ENCODE measurements at regions not wholly inside any gene's neighbourhood (a gene's known extent, or its start where the extent isn't known, plus 50 kb on each side); places are given as distances from the start of the nearest gene placed in this dataset.

DNA sequence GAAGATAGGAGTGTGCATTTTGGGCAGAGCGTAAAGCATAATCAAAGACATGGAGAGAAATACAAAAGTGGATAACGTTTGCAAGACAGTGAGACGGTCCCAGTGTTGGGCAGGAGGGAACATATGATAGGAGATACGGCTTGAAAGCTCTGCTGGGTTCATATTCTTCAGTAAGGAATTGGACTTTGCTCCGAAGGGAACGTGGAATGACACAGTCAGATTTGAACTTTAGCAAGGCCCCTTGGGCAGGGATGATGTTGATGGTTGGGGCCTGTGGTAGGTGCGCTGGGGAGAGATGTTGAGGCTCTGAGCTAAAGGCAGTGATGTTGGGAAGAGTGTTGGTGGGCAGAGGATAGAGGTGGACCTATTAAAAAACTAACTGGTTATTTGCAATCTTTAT lies 143.5 kb upstream of the TBX3 start:
- H3K9me3 ChIP-seq (ENCODE audit: low read length) = no peaks in the 10 kb centered on the region
- H2AFZ ChIP-seq (ENCODE audit: low read length) = no peak overlapping the region
- no peak overlapping the region for H3K4me2 ChIP-seq (ENCODE audit: low read length)
- H3K9ac ChIP-seq (ENCODE audit: low read length) = no peak overlapping the region
- no peaks in the 10 kb centered on the region for H3K4me1 ChIP-seq (ENCODE audit: insufficient read depth, low read length)
- no peaks in the 10 kb centered on the region for H4K20me1 ChIP-seq (ENCODE audit: low read length)
- H3K27me3 ChIP-seq (ENCODE audit: low read length) = no peaks in the 10 kb centered on the region
- H3K9me2 ChIP-seq (replicated peaks; ENCODE audit: low read length) = no peaks in the 10 kb centered on the region
- H3K4me3 ChIP-seq (ENCODE audit: low read length) = no peak overlapping the region
- H3K79me2 ChIP-seq (ENCODE audit: low read length) = no peaks in the 10 kb centered on the region
- ChIA-PET CTCF (no interaction called here), POLR2A (ENCODE audit: unreplicated experiment) (no interaction called here)
- no peaks in the 10 kb centered on the region for H3F3A ChIP-seq (ENCODE audit: low read length, unreplicated experiment)
- H3K36me3 ChIP-seq (ENCODE audit: low read depth, low read length) = no peaks in the 10 kb centered on the region
- TF ChIP-seq EZH2 (IDR thresholded peaks at IDR 0.05; ENCODE audit: low read length, unreplicated experiment) (no peak), EZH2phosphoT487 (IDR thresholded peaks at IDR 0.05; ENCODE audit: borderline replicate concordance, low read length) (no peak)
- TF ChIP-seq, protein P1, sequence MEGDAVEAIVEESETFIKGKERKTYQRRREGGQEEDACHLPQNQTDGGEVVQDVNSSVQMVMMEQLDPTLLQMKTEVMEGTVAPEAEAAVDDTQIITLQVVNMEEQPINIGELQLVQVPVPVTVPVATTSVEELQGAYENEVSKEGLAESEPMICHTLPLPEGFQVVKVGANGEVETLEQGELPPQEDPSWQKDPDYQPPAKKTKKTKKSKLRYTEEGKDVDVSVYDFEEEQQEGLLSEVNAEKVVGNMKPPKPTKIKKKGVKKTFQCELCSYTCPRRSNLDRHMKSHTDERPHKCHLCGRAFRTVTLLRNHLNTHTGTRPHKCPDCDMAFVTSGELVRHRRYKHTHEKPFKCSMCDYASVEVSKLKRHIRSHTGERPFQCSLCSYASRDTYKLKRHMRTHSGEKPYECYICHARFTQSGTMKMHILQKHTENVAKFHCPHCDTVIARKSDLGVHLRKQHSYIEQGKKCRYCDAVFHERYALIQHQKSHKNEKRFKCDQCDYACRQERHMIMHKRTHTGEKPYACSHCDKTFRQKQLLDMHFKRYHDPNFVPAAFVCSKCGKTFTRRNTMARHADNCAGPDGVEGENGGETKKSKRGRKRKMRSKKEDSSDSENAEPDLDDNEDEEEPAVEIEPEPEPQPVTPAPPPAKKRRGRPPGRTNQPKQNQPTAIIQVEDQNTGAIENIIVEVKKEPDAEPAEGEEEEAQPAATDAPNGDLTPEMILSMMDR (conservative IDR thresholded peaks at IDR 0.05; ENCODE audit: low read depth, low read length) = no peak
- DNase-seq = no peak
- intact Hi-C loops (cut with micrococcal nuclease) = no loop called here
- no TSS peak for BruUV-seq (replicated peaks)
- no peak for ATAC-seq
- no peak overlapping the region for H3K27ac ChIP-seq (ENCODE audit: low read length)

DNA sequence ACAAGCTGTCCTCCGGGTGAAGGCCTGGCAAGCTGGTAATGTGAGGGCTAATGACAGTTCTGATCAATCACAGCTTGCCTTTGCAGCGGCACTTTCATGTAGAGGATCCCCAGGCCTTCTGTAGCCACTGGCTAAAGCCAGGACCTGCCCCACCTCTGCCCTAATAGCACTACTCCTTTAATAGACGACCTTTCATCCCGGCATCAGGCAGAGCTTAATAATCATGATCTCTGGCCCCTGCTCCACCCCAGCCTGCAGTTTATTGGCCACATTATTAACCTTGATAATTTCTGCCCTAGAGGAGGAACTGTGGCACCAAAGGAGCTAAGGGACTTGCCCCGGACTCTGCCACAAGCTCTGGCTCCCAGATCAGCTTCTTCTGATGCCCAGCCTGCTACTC lies 142.3 kb upstream of the TBX3 start:
- no peaks in the 10 kb centered on the region for H3K27me3 ChIP-seq (ENCODE audit: low read length)

DNA sequence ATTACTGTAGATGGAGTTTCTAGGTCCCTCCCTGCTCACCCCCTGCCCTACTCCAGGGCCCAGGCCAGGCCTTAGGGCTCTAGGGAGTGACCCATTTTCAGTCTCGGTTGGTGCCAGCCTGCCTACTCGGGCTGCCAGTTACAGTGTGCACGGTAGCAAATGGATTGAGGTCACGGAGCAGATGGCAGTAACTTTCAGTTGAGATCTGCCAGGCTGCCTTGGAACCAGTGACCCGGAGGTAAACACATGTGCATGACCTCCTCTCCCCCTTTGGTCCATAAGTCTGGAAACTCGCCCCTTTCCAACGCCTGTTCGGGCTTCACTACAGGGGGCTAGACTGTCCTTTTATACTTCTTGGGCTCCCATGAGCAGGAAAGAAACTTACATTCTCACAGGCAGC lies 139.7 kb upstream of the TBX3 start:
- intact Hi-C loops (cut with micrococcal nuclease) = no loop called here
- ChIA-PET POLR2A (ENCODE audit: unreplicated experiment) (interaction anchor here (0.5 kb wide), 1 partner anchor 61 kb away, joined by 3 read pairs; no protein-coding TSS in a partner anchor), CTCF (no interaction called here)
- Histone ChIP-seq H3K27me3 (ENCODE audit: low read length) (no peaks in the 10 kb centered on the region), H3K79me2 (ENCODE audit: low read length) (no peaks in the 10 kb centered on the region), H3K4me3 (ENCODE audit: low read length) (no peak overlapping the region), H3F3A (ENCODE audit: low read length, unreplicated experiment) (no peaks in the 10 kb centered on the region), H3K9me3 (ENCODE audit: low read length) (no peaks in the 10 kb centered on the region), H3K27ac (ENCODE audit: low read length) (no peak overlapping the region), H3K36me3 (ENCODE audit: low read depth, low read length) (no peaks in the 10 kb centered on the region), H3K9me2 (replicated peaks; ENCODE audit: low read length) (no peaks in the 10 kb centered on the region), H3K4me2 (ENCODE audit: low read length) (no peak overlapping the region), H3K4me1 (ENCODE audit: insufficient read depth, low read length) (no peaks in the 10 kb centered on the region), H3K9ac (ENCODE audit: low read length) (no peak overlapping the region), H2AFZ (ENCODE audit: low read length) (no peak overlapping the region), H4K20me1 (ENCODE audit: low read length) (no peaks in the 10 kb centered on the region)
- TF ChIP-seq, protein P1 (conservative IDR thresholded peaks at IDR 0.05; ENCODE audit: low read depth, low read length) = no peak
- TF ChIP-seq EZH2phosphoT487 (IDR thresholded peaks at IDR 0.05; ENCODE audit: borderline replicate concordance, low read length) = no peak
- no peak for TF ChIP-seq EZH2 (IDR thresholded peaks at IDR 0.05; ENCODE audit: low read length, unreplicated experiment)
- DNase-seq = no peak
- no TSS peak for BruUV-seq (replicated peaks)
- ATAC-seq = no peak

More for the DNA sequence above, 142.3 kb upstream of the TBX3 start:
- Histone ChIP-seq H3K4me3 (ENCODE audit: low read length) (no peak overlapping the region), H3K4me1 (ENCODE audit: insufficient read depth, low read length) (no peaks in the 10 kb centered on the region), H3K27ac (ENCODE audit: low read length) (no peak overlapping the region), H4K20me1 (ENCODE audit: low read length) (no peaks in the 10 kb centered on the region), H2AFZ (ENCODE audit: low read length) (no peak overlapping the region), H3K79me2 (ENCODE audit: low read length) (no peaks in the 10 kb centered on the region), H3K4me2 (ENCODE audit: low read length) (no peak overlapping the region), H3K9me3 (ENCODE audit: low read length) (no peaks in the 10 kb centered on the region), H3K36me3 (ENCODE audit: low read depth, low read length) (no peaks in the 10 kb centered on the region), H3K9ac (ENCODE audit: low read length) (no peak overlapping the region), H3K9me2 (replicated peaks; ENCODE audit: low read length) (no peaks in the 10 kb centered on the region), H3F3A (ENCODE audit: low read length, unreplicated experiment) (no peaks in the 10 kb centered on the region)
- DNase-seq (no peak), ATAC-seq (no peak)
- POLR2A ChIA-PET (ENCODE audit: unreplicated experiment) = interaction anchor here (0.6 kb wide), 1 partner anchor 134 kb away, joined by 3 read pairs; no protein-coding TSS in a partner anchor
- TF ChIP-seq EZH2phosphoT487 (IDR thresholded peaks at IDR 0.05; ENCODE audit: borderline replicate concordance, low read length) (no peak), EZH2 (IDR thresholded peaks at IDR 0.05; ENCODE audit: low read length, unreplicated experiment) (no peak)
- TF ChIP-seq, protein P1 (conservative IDR thresholded peaks at IDR 0.05; ENCODE audit: low read depth, low read length) = no peak
- BruUV-seq (replicated peaks) = no TSS peak
- intact Hi-C loops (cut with micrococcal nuclease) = no loop called here
- CTCF ChIA-PET = no interaction called here
